DOHH2 (cell line): ENCODE measurements at regions not wholly inside any gene's neighbourhood (a gene's known extent, or its start where the extent isn't known, plus 50 kb on each side); places are given as distances from the start of the nearest gene placed in this dataset.

ENCODE experiments used
- H3F3A ChIP-seq: fragments of 200-600 bp; sonication (generic), shearing (Covaris generic); 2 replicates; pipeline ENCODE4 v1.6.0; 2016; ENCODE audit warnings: antibody characterized with exemption, mild to moderate bottlenecking; ENCODE audit not compliant: control insufficient read depth, insufficient read depth
- H3K27ac ChIP-seq: fragments of 200-600 bp; sonication (generic); 2 replicates; pipeline ENCODE4 v1.5.1; 2014; ENCODE audit warnings: low read depth, mild to moderate bottlenecking, low read length, moderate library complexity
- H3K27me3 ChIP-seq: fragments of 200-600 bp; sonication (generic); 2 replicates; pipeline ENCODE4 v1.6.1; 2014; ENCODE audit warnings: mild to moderate bottlenecking, low read length, mixed read lengths; ENCODE audit not compliant: control insufficient read depth
- H3K36me3 ChIP-seq: fragments of 200-600 bp; sonication (generic); 2 replicates; pipeline ENCODE4 v1.6.1; 2014; ENCODE audit warnings: mild to moderate bottlenecking, low read length, moderate library complexity, mixed read lengths; ENCODE audit not compliant: control insufficient read depth
- H3K4me1 ChIP-seq: fragments of 200-600 bp; sonication (generic); 2 replicates; pipeline ENCODE4 v1.6.1; 2014; ENCODE audit warnings: mild to moderate bottlenecking, low read length, mixed read lengths; ENCODE audit not compliant: control insufficient read depth
- H3K4me2 ChIP-seq: fragments of 200-600 bp; sonication (generic); 2 replicates; pipeline ENCODE4 v1.6.0; 2014; ENCODE audit warnings: mild to moderate bottlenecking, low read length, moderate library complexity
- H3K4me3 ChIP-seq: fragments of 200-600 bp; sonication (generic); 2 replicates; pipeline ENCODE4 v1.5.1; 2014; ENCODE audit warnings: mild to moderate bottlenecking, low read length, mixed read lengths
- H3K79me2 ChIP-seq: fragments of 200-600 bp; sonication (generic); 2 replicates; pipeline ENCODE4 v1.6.1; 2014; ENCODE audit warnings: mild to moderate bottlenecking, low read length, mixed read lengths; ENCODE audit not compliant: control insufficient read depth
- H3K9me2 ChIP-seq: fragments of 200-600 bp; sonication (generic); replicated peaks from 2 replicates; pipeline ENCODE4 v1.6.1; 2014; ENCODE audit warnings: mild to moderate bottlenecking, low read length, mixed read lengths; ENCODE audit not compliant: control insufficient read depth
- H3K9me3 ChIP-seq: fragments of 200-600 bp; sonication (generic); 2 replicates; pipeline ENCODE4 v1.6.1; 2014; ENCODE audit warnings: antibody characterized with exemption, low read length, mixed read lengths; ENCODE audit not compliant: control insufficient read depth, insufficient read depth
- H4K20me1 ChIP-seq: fragments of 200-600 bp; sonication (generic); 2 replicates; pipeline ENCODE4 v1.6.0; 2014; ENCODE audit warnings: low read depth, mild to moderate bottlenecking, antibody characterized with exemption, low read length, moderate library complexity; ENCODE audit not compliant: control insufficient read depth, insufficient read depth
- EZH2phosphoT487 ChIP-seq: fragments of 200-600 bp; sonication (generic); IDR thresholded peaks from 2 replicates; pipeline ENCODE4 v1.6.1; 2017; ENCODE audit warnings: borderline replicate concordance, mild to moderate bottlenecking, antibody characterized with exemption, low read length, moderate library complexity, mixed read lengths
- TF ChIP-seq, protein P1 (sequence below): fragments of 200-600 bp; sonication (generic); IDR thresholded peaks from one replicate; pipeline ENCODE4 v1.5.1; 2014; ENCODE audit warnings: antibody characterized with exemption, mild to moderate bottlenecking, low read depth, low read length; ENCODE audit not compliant: poor library complexity, severe bottlenecking

DNA sequence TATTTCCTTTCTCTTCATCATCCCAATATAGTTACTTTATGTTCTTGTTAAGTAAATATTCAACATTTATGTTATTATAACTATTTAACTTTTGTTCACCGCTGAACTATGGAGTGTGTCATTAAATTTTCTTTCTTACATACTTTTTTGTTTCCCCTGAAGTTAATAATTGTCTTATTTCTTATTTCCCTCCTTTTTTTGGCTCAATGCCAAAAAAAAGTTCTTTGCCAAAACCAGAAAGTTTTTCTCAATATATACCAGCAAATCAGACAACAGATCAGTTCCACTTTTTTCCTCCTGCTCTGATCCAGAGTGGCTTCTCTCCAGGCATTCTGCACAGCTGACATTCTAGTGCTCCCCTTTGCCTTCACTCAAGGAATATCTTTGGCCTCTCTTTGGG, 187.0 kb upstream of the PPARGC1A start:
- H3K9me3 ChIP-seq = no peaks in the 10 kb centered on the region
- H3F3A ChIP-seq = no peaks in the 10 kb centered on the region
- TF ChIP-seq, protein P1, sequence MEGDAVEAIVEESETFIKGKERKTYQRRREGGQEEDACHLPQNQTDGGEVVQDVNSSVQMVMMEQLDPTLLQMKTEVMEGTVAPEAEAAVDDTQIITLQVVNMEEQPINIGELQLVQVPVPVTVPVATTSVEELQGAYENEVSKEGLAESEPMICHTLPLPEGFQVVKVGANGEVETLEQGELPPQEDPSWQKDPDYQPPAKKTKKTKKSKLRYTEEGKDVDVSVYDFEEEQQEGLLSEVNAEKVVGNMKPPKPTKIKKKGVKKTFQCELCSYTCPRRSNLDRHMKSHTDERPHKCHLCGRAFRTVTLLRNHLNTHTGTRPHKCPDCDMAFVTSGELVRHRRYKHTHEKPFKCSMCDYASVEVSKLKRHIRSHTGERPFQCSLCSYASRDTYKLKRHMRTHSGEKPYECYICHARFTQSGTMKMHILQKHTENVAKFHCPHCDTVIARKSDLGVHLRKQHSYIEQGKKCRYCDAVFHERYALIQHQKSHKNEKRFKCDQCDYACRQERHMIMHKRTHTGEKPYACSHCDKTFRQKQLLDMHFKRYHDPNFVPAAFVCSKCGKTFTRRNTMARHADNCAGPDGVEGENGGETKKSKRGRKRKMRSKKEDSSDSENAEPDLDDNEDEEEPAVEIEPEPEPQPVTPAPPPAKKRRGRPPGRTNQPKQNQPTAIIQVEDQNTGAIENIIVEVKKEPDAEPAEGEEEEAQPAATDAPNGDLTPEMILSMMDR = no peak
- no peak for TF ChIP-seq EZH2phosphoT487
- no peak overlapping the region for H3K4me2 ChIP-seq
- H3K4me3 ChIP-seq = no peak overlapping the region
- H3K79me2 ChIP-seq = no peaks in the 10 kb centered on the region
- H3K27me3 ChIP-seq = no peaks in the 10 kb centered on the region
- H3K27ac ChIP-seq = no peak overlapping the region
- H3K36me3 ChIP-seq = no peaks in the 10 kb centered on the region
- H3K4me1 ChIP-seq = no peaks in the 10 kb centered on the region
- no peaks in the 10 kb centered on the region for H4K20me1 ChIP-seq
- no peaks in the 10 kb centered on the region for H3K9me2 ChIP-seq

DNA sequence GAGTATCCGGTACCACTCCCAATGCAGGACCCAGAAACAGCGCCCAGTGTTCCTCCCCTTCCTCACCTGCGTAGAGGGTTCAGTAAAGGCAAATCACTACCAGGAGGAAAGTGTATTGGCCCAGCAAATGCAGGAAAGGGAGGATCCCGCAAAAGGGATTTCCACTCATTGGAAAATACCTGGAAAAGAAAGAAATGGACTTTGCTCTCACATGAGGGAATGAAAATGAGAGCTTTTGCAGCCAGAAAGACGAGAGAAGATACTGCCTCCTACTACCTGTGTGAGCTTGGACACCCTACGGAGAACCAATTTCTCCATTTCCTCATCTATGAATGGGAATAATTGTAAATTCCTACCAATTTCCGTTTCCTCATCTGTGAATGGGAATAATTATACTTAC, 184.1 kb upstream of the PPARGC1A start:
- Histone ChIP-seq H4K20me1 (no peaks in the 10 kb centered on the region), H3K4me1 (no peaks in the 10 kb centered on the region), H3K9me2 (no peaks in the 10 kb centered on the region; the same call in 1 of the 2 replicates), H3F3A (no peaks in the 10 kb centered on the region), H3K36me3 (no peaks in the 10 kb centered on the region), H3K79me2 (no peaks in the 10 kb centered on the region), H3K4me2 (no peak overlapping the region), H3K27ac (no peak overlapping the region), H3K4me3 (no peak overlapping the region), H3K9me3 (no peaks in the 10 kb centered on the region), H3K27me3 (no peaks in the 10 kb centered on the region)
- TF ChIP-seq, protein P1 = no peak
- TF ChIP-seq EZH2phosphoT487 = no peak

DNA sequence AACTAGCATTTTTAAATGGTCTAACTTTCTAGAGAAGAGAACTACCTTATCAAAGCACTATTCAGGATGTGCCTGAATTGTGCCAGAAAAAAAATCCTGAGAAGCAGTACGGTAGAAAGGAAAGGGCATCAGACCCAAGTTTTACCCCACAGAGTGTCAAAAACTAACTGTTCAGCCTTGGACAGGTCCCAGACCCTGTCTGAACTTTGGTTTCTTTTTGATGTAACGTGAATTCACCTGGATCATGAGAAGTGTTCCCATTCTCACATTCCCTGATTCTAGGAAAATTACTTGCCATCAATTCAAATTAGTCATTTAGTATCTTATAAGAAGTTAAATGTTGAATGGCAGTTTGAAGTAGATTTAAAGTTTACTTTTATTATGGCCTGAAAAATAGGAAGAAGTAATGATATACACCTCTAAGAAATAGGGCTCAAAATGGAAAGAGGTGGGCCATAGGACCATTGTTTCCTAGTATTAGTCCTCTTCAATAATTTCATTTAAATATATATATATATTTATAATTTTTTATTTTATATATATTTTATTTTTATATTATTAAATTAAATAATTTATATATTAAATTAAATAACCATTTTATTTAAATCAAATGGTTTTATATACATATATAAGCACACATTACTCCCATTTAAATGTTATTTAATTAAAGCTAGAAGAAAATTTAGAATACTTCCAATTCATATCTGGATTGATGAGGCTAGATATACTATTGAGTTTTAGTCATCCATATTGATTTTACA, 181.9 kb upstream of the PPARGC1A start:
- H3K4me1 ChIP-seq = no peaks in the 10 kb centered on the region
- no peaks in the 10 kb centered on the region for H3K27me3 ChIP-seq
- no peak overlapping the region for H3K27ac ChIP-seq
- H3K9me2 ChIP-seq = no peaks in the 10 kb centered on the region; the same call in 1 of the 2 replicates
- H3K36me3 ChIP-seq = no peaks in the 10 kb centered on the region
- H3K4me2 ChIP-seq = no peak overlapping the region
- no peak overlapping the region for H3K4me3 ChIP-seq
- H3K79me2 ChIP-seq = no peaks in the 10 kb centered on the region
- no peaks in the 10 kb centered on the region for H3K9me3 ChIP-seq
- H4K20me1 ChIP-seq = no peaks in the 10 kb centered on the region
- TF ChIP-seq, protein P1 = no peak
- TF ChIP-seq EZH2phosphoT487 = no peak
- H3F3A ChIP-seq = no peaks in the 10 kb centered on the region
